ENCODE measurements at regions not wholly inside any gene's neighbourhood (a gene's known extent, or its start where the extent isn't known, plus 50 kb on each side); places are given as distances from the start of the nearest gene placed in this dataset.

- TF ChIP-seq CTCF (IDR thresholded peaks at IDR 0.05): no peak
- TF ChIP-seq POLR2A (IDR thresholded peaks at IDR 0.05): no peak
Observed at GRCh38 chr2:67018301-67018700, 378.8 kb upstream of the ETAA1 start.

Measured in esophagus squamous epithelium (tissue), 4 donors.